K562 (cell line): ENCODE measurements at regions not wholly inside any gene's neighbourhood (a gene's known extent, or its start where the extent isn't known, plus 50 kb on each side); places are given as distances from the start of the nearest gene placed in this dataset.

ENCODE experiments used
- HIVEP1 ChIP-seq: fragments of 250-450 bp; sonication (Bioruptor Pico); IDR thresholded peaks from 2 replicates; pipeline ENCODE4 v1.4.0; 2020; ENCODE audit warnings: mild to moderate bottlenecking
- KAT2B ChIP-seq: IDR thresholded peaks from one replicate; pipeline ENCODE4 v1.6.1; 2012; ENCODE audit warnings: low read depth, mild to moderate bottlenecking, control low read depth, inconsistent platforms, low read length, moderate library complexity
- KDM5B ChIP-seq: fragments of 200-600 bp; sonication (generic); IDR thresholded peaks from 2 replicates; pipeline ENCODE4 v1.6.1; 2012; ENCODE audit warnings: low read depth, mild to moderate bottlenecking, moderate library complexity, low read length, control low read depth, inconsistent platforms; ENCODE audit not compliant: insufficient replicate concordance
- MYC ChIP-seq, 2 experiments: fragments of 250-450 bp in 1 of 2; sonication (Bioruptor Pico) in 1 of 2; IDR thresholded peaks; 2 replicates each; pipeline versions ENCODE4 v1.5.1 to v1.6.1; 2012 to 2021; ENCODE audit warnings: low read depth in 2 of 2, borderline replicate concordance in 1 of 2, improper control_type of control experiment in 1 of 2, low read length in 1 of 2, mild to moderate bottlenecking in 1 of 2, moderate library complexity in 1 of 2
- NBN ChIP-seq: fragments of 450-650 bp; IDR thresholded peaks from 2 replicates; pipeline ENCODE4 v1.6.1; 2016; ENCODE audit warnings: low read depth, mild to moderate bottlenecking
- NFE2 ChIP-seq: IDR thresholded peaks from 2 replicates; pipeline ENCODE4 v1.6.1; 2014; ENCODE audit warnings: antibody characterized with exemption, low read depth
- NFIC ChIP-seq: fragments of 450-650 bp; IDR thresholded peaks from 2 replicates; pipeline ENCODE4 v1.6.1; 2017; ENCODE audit warnings: mild to moderate bottlenecking, inconsistent platforms
- RBM39 ChIP-seq: fragments of 200-400 bp; formaldehyde crosslinking; optimal IDR thresholded peaks from 2 replicates; pipeline ENCODE3; 2018; ENCODE audit warnings: low read depth, low read length
- SIN3A ChIP-seq, 2 experiments: fragments of 150-350 bp in 1 of 2; IDR thresholded peaks; 2 replicates each; pipeline ENCODE4 v1.6.1; 2011 to 2016; ENCODE audit warnings: borderline replicate concordance in 2 of 2, low read depth in 2 of 2, low read length in 2 of 2, mild to moderate bottlenecking in 2 of 2, moderate library complexity in 2 of 2; ENCODE audit not compliant: control insufficient read depth in 1 of 2
- TCF3 ChIP-seq: sonication (generic); formaldehyde crosslinking; IDR thresholded peaks from 2 replicates; pipeline ENCODE4 v1.4.0; 2020; ENCODE audit warnings: mild to moderate bottlenecking, missing genetic modification reagents
- TEAD1 ChIP-seq, 2 experiments: fragments of 450-650 bp in 1 of 2; sonication (generic) in 1 of 2; formaldehyde crosslinking; IDR thresholded peaks; 2 replicates each; pipeline versions ENCODE4 v1.4.0 to v1.8.0; 2020 to 2022; ENCODE audit warnings: mild to moderate bottlenecking in 2 of 2, missing genetic modification reagents in 1 of 2
- TEAD4 ChIP-seq, 2 experiments: sonication (generic) in 1 of 2; formaldehyde crosslinking in 1 of 2; IDR thresholded peaks; 2 replicates each; pipeline versions ENCODE4 v1.6.1 to v1.8.0; 2012 to 2022; ENCODE audit warnings: borderline replicate concordance in 1 of 2, inconsistent platforms in 1 of 2, low read length in 1 of 2, mild to moderate bottlenecking in 1 of 2, missing genetic modification reagents in 1 of 2
- TOE1 ChIP-seq, 2 experiments: fragments of 450-650 bp in 1 of 2; sonication (generic) in 1 of 2; formaldehyde crosslinking in 1 of 2; IDR thresholded peaks; 2 replicates each; pipeline versions ENCODE4 v1.7.1 to v1.8.0; 2016 to 2022; ENCODE audit warnings: borderline replicate concordance in 2 of 2, mild to moderate bottlenecking in 2 of 2, antibody characterized with exemption in 1 of 2, inconsistent platforms in 1 of 2, low read depth in 1 of 2, missing genetic modification reagents in 1 of 2, moderate library complexity in 1 of 2
- ZNF134 ChIP-seq: fragments of 250-450 bp; sonication (Bioruptor Pico); conservative IDR thresholded peaks from 2 replicates; pipeline ENCODE4 v1.4.0; 2020
- ZNF174 ChIP-seq: fragments of 250-450 bp; sonication (Bioruptor Pico); IDR thresholded peaks from 2 replicates; pipeline ENCODE4 v1.4.0; 2020; ENCODE audit warnings: mild to moderate bottlenecking
- TF ChIP-seq, protein P1 (sequence below), 2 experiments: IDR thresholded peaks in 1 of 2; conservative IDR thresholded peaks in 1 of 2; 2 replicates each; pipeline ENCODE4 v1.6.1; 2016; ENCODE audit warnings: low read depth in 2 of 2, mild to moderate bottlenecking in 1 of 2, missing compliant biosample characterization in 1 of 2, missing genetic modification characterization in 1 of 2, moderate library complexity in 1 of 2

DNA sequence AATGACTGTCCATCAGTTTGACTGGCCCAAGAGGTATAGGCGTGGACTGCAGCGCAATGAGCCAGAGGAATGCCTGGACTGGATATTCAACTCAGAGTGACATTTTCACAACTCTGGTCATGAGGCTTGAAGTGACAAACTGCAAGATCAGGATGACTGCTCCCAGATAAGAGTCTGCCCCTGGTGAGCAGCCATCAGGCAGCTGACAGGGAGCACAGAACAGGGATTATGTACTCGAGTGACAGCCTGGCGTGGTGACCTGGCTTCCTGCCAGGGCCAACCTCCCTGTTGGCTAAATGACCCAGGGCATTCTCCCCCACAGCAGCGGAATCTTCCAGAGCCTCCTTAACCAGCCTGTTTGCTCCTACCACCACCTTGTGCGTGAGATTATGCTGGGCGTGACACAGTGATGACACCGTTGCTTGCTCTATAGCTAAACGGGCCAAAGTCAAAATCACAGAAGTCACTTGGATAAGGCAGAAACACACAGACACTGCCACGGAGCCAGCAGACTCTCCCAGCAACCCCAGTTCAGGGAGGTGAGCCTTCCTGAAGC, 209.1 kb upstream of the JARID2 start (continued):
- TF ChIP-seq NFE2, result peak; percentile 59
- peak; percentile 66 for TF ChIP-seq MYC (IDR thresholded peaks at IDR 0.05; ENCODE audit: low read depth, low read length)
- TF ChIP-seq MYC (CRISPR knock-in tag; IDR thresholded peaks at IDR 0.05; ENCODE audit: borderline replicate concordance, low read depth), result no peak
- TF ChIP-seq NFIC, result peak; percentile 99
- TF ChIP-seq TOE1 (IDR thresholded peaks at IDR 0.05; ENCODE audit: borderline replicate concordance), result peak; percentile 81
- TF ChIP-seq TOE1 (CRISPR knock-in tag; IDR thresholded peaks at IDR 0.05; ENCODE audit: borderline replicate concordance, low read depth), result no peak
- TF ChIP-seq HIVEP1 (CRISPR knock-in tag), result no peak
- no peak for TF ChIP-seq KDM5B
- peak; percentile 68 for TF ChIP-seq TCF3 (CRISPR knock-in tag)
- TF ChIP-seq ZNF174, result no peak
- TF ChIP-seq RBM39, result peak; percentile 35
- TF ChIP-seq NBN, result peak; percentile 76; the same call in 1 of the 2 replicates
- TF ChIP-seq TEAD1 (CRISPR knock-in tag; IDR thresholded peaks at IDR 0.05), result peak in 1 of 2 experiments; percentile 46; a peak in 2 of 4 replicates
- TF ChIP-seq TEAD4 (IDR thresholded peaks at IDR 0.05; ENCODE audit: low read length), result peak; percentile 52
- no peak for TF ChIP-seq TEAD4 (CRISPR knock-in tag; IDR thresholded peaks at IDR 0.05; ENCODE audit: borderline replicate concordance)
- TF ChIP-seq KAT2B, result peak; percentile 21
- 0 out of 2 replicates have a peak, but pooled peaks have one; percentile 23 for TF ChIP-seq ZNF134 (CRISPR knock-in tag)
- TF ChIP-seq SIN3A (IDR thresholded peaks at IDR 0.05; ENCODE audit: borderline replicate concordance in 2 of 2, control insufficient read depth in 1 of 2, low read depth in 2 of 2, low read length in 2 of 2), result peak in 1 of 2 experiments; percentile 53; a peak in 1 of 4 replicates
- TF ChIP-seq, protein P1, sequence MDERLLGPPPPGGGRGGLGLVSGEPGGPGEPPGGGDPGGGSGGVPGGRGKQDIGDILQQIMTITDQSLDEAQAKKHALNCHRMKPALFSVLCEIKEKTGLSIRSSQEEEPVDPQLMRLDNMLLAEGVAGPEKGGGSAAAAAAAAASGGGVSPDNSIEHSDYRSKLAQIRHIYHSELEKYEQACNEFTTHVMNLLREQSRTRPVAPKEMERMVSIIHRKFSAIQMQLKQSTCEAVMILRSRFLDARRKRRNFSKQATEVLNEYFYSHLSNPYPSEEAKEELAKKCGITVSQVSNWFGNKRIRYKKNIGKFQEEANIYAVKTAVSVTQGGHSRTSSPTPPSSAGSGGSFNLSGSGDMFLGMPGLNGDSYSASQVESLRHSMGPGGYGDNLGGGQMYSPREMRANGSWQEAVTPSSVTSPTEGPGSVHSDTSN (CRISPR knock-in tag; IDR thresholded peaks at IDR 0.05; ENCODE audit: low read depth), result peak; percentile 73
- TF ChIP-seq, protein P1 (tag; conservative IDR thresholded peaks at IDR 0.05; ENCODE audit: low read depth), result peak; percentile 96
